HG02642 (cell line): ENCODE measurements at regions not wholly inside any gene's neighbourhood (a gene's known extent, or its start where the extent isn't known, plus 50 kb on each side); places are given as distances from the start of the nearest gene placed in this dataset.

Source experiments
- ATAC-seq: cut with Tn5 transposase; IDR thresholded peaks from one replicate; pipeline ENCODE4 v1.9.1; 2021; ENCODE audit warnings: mild to moderate bottlenecking; ENCODE audit not compliant: unreplicated experiment, poor library complexity

DNA sequence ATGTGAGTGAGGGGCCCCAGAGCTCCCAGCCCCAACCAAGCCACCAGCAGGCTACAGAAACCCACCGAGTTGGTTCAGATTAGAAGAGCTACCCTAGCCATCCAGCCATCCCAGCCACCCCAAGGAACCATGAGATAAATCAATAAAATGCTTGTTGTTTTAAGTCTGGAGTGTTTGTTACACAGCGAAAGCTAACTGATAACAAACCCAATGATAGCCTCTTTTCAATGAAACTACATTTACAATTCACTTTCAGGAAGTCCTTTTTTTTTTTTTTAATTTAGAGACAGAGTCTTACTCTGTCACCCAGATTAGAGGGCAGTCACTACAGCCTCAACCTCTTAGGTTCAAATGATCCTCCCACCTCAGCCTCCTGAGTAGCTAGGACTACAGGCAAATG, 215.0 kb upstream of the ZFHX3 start:
- no peak for ATAC-seq

- ATAC-seq = no peak
Observed at GRCh38 chr16:73255031-73255430, 207.1 kb upstream of the ZFHX3 start.

DNA sequence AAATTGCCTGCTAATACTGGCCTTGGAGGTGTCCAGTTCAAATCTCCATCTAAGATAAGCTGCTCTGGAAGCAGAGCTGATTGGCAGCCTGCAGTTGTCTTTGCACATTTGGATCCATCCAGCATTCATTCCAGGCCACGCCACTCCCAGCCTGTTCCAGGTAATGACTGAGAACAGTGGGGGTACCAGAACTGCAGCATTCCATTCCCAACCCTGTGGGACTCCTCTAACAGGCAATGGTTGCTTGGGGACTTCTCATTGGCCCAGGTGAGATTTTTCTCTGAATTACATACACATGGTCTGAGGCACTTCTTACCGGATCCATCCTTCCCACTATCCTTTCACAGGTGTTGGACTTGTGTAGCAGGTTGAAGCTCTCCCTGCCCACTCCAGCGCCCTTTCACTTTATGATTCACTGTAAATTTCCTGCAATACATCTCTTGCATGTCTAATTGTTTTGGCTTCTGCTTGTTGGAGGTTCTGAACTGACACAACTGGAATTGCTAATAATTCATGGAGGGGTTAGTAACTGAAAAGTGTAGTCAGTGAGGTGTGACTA, 206.1 kb upstream of the ZFHX3 start:
- ATAC-seq = no peak

DNA sequence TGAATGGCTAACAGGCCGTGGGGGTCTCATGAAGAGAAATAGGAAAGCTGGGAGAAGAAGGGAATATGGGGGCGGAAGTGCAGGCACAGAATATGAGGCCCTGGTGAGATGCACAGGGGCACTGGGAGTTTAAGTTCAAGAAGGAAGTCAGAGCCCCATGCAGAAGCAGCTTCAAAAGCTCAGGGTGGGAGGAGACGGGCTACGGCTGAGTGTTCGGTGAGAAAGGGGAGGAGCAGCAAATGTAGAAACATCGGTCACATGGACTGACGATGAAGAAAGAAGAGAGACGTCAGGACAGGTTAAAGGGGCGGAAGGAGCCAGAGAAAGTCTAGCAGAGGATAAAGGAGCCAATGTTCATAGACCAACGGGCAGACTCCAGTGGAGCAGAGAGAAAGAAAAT, 204.5 kb upstream of the ZFHX3 start:
- ATAC-seq = no peak

DNA sequence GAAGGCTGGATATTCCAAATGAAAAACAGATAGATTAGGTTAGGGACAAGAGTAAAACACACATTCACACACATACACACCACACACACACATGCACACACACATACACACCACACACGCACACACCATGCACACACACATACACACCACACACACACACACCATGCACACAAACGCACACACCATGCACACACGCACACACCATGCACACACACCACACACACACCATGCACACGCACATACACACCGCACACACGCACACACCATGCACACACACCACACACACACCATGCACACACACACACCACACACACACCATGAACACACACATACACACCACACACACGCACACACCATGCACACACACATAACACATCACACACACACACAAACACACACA, 203.7 kb upstream of the ZFHX3 start:
- ATAC-seq = no peak

DNA sequence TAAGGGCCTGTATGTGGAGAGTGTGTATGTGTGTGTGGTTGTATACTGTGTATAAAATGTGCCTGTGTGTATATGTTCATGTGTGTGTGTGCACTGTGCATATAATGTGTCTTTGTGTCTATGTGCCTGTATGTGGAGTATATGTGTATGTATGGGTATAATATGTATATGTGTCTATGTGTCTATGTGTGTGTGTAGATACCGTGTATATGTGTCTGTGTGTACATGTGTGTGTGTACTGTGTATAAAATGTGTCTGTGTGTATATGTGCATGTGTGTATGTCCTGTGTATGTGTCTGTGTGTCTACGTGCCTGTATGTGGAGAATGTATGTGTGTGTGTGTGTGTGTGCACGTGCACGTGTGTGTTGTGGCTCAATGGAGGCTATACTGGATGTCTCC, 200.4 kb upstream of the ZFHX3 start:
- no peak for ATAC-seq

- no peak for ATAC-seq
Observed at GRCh38 chr16:73240920-73241319, 193.0 kb upstream of the ZFHX3 start.

- no peak for ATAC-seq
Observed at GRCh38 chr16:73237601-73238000, 189.7 kb upstream of the ZFHX3 start.

- ATAC-seq = no peak
Observed at GRCh38 chr16:73234496-73234895, 186.6 kb upstream of the ZFHX3 start.

GRCh38 chr16:73233846-73234424, 186.0 kb upstream of the ZFHX3 start:
- no peak for ATAC-seq

- ATAC-seq = no peak
Observed at GRCh38 chr16:73233329-73233765, 185.4 kb upstream of the ZFHX3 start.

DNA sequence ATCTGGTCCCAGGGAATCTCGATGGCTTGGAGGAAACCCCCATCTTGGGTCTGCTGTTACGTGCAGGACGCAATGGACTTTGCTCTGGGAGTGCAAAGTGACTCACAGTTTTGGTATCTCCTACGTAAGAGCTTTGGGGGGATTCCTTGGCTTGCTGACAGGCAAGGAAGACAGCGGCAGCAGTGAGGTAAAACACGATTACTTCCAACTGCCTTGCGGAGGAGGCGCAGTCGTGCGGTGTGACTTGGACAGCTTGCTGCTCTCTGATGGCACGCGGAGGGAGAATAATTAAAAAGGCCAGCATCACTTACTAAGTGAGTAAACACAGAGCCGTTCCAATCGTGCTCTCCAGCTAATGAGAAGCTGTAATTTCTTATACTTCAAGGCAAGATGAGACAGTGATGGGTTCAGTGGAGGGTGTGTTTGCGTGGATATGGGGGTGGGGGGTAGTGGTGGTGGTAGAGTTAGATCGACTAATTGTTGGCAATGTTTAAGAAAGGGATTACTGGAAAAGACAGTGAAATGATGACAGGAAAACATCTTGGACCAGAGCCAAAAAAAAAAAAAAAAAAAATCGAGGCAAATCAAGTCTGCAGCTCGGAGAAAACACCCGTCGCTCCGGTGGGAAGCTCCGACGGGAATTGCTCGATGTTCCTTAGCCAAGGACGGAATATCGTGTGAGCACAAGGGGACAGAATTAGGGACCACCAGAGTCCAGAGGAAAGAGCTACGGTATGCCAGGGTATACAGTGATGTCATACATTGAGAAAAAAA, 184.8 kb upstream of the ZFHX3 start:
- no peak for ATAC-seq

- ATAC-seq = no peak
Observed at GRCh38 chr16:73231944-73232554, 184.1 kb upstream of the ZFHX3 start.

- ATAC-seq = no peak
Observed at GRCh38 chr16:73231379-73231778, 183.5 kb upstream of the ZFHX3 start.

GRCh38 chr16:73230651-73231050, 182.7 kb upstream of the ZFHX3 start:
- no peak for ATAC-seq

GRCh38 chr16:73228649-73229048, 180.7 kb upstream of the ZFHX3 start:
- no peak for ATAC-seq

GRCh38 chr16:73226675-73227074, 178.7 kb upstream of the ZFHX3 start:
- no peak for ATAC-seq

GRCh38 chr16:73225983-73226382, 178.1 kb upstream of the ZFHX3 start:
- ATAC-seq = no peak

- no peak for ATAC-seq
Observed at GRCh38 chr16:73220836-73221235, 172.9 kb upstream of the ZFHX3 start.

DNA sequence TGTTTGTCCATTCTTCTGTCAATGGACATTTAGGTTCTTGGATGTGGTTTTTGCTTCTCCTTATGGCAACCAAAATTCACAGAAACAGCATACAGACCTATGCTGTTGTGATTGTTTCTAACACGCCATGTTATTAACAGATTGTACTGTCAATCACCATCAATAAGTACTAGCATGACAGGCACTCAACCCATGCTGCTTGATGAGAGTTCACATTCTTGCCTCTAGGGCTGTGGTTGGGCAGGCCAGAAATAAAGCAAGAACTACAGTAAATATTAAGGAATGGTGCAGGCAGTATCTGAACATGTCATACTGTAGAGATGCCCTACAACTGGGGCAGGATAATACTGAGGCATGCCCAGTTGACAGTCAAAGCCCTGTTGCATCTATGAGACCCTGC, 171.2 kb upstream of the ZFHX3 start:
- no peak for ATAC-seq

DNA sequence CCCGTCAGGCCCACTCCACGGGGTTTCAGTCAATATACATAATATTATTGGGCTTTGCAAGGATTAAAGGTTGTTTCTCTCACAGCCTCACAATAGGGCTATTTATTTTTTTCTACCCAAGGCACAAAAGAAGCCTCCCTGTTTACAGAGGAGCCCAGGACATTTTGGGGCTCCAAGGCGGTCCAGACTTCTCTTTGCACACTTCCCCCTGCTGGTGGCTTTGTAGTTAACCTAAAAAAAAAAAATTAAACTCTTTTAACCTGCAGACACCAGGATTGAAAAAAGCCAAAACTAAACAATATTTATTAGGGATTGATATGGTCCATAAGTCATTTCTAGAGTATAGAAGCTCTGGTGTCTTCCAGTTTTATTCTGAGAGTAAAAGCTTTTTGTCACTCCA, 169.7 kb upstream of the ZFHX3 start:
- no peak for ATAC-seq
